HEK293 (cell line): ENCODE measurements at regions not wholly inside any gene's neighbourhood (a gene's known extent, or its start where the extent isn't known, plus 50 kb on each side); places are given as distances from the start of the nearest gene placed in this dataset.

Experiments used
- CTCF ChIP-seq: fragments of 450-650 bp; formaldehyde crosslinking; IDR thresholded peaks from 2 replicates; pipeline ENCODE4 v1.5.1; 2016; ENCODE audit warnings: missing biosample characterization, missing genetic modification characterization
- GLIS2 ChIP-seq: fragments of 450-650 bp; formaldehyde crosslinking; IDR thresholded peaks from 2 replicates; pipeline ENCODE4 v1.5.1; 2016; ENCODE audit warnings: missing biosample characterization, missing genetic modification characterization
- SP3 ChIP-seq: fragments of 450-650 bp; formaldehyde crosslinking; IDR thresholded peaks from 2 replicates; pipeline ENCODE4 v1.5.1; 2016; ENCODE audit warnings: missing biosample characterization, missing genetic modification characterization
- ZNF239 ChIP-seq: fragments of 450-650 bp; formaldehyde crosslinking; IDR thresholded peaks from 2 replicates; pipeline ENCODE4 v1.5.1; 2016; ENCODE audit warnings: missing biosample characterization, missing genetic modification characterization
- ZNF266 ChIP-seq: fragments of 450-650 bp; formaldehyde crosslinking; IDR thresholded peaks from 2 replicates; pipeline ENCODE4 v1.5.1; 2016; ENCODE audit warnings: missing biosample characterization, missing genetic modification characterization, low read depth
- ZNF423 ChIP-seq: fragments of 450-650 bp; formaldehyde crosslinking; IDR thresholded peaks from 2 replicates; pipeline ENCODE4 v1.5.1; 2016; ENCODE audit warnings: missing biosample characterization, missing genetic modification characterization
- ZNF660 ChIP-seq: fragments of 450-650 bp; IDR thresholded peaks from 2 replicates; pipeline ENCODE4 v1.5.1; 2018; ENCODE audit warnings: missing biosample characterization, mild to moderate bottlenecking, missing genetic modification characterization
- ZNF704 ChIP-seq: fragments of 450-650 bp; formaldehyde crosslinking; IDR thresholded peaks from 2 replicates; pipeline ENCODE4 v1.5.1; 2016; ENCODE audit warnings: missing biosample characterization, missing genetic modification characterization
- ZNF76 ChIP-seq: fragments of 450-650 bp; formaldehyde crosslinking; IDR thresholded peaks from 2 replicates; pipeline ENCODE4; 2016; ENCODE audit warnings: low read depth, missing biosample characterization, missing genetic modification characterization, borderline replicate concordance
- TF ChIP-seq, protein P1 (sequence below): fragments of 450-650 bp; formaldehyde crosslinking; IDR thresholded peaks from 2 replicates; pipeline ENCODE4 v1.5.1; 2016; ENCODE audit warnings: missing biosample characterization, missing genetic modification characterization
- TF ChIP-seq, protein P2 (sequence below): fragments of 450-650 bp; formaldehyde crosslinking; IDR thresholded peaks from 2 replicates; pipeline ENCODE4 v1.5.1; 2016; ENCODE audit warnings: missing biosample characterization, missing genetic modification characterization
- TF ChIP-seq, protein P3 (sequence below): fragments of 450-650 bp; formaldehyde crosslinking; IDR thresholded peaks from 2 replicates; pipeline ENCODE4 v1.5.1; 2017; ENCODE audit warnings: missing biosample characterization, missing genetic modification characterization
- TF ChIP-seq, protein P4 (sequence below): fragments of 450-650 bp; IDR thresholded peaks from 2 replicates; pipeline ENCODE4 v1.5.1; 2018; ENCODE audit warnings: missing biosample characterization, mild to moderate bottlenecking, missing genetic modification characterization
- TF ChIP-seq, protein P5 (sequence below): fragments of 450-650 bp; formaldehyde crosslinking; IDR thresholded peaks from 2 replicates; pipeline ENCODE4 v1.5.1; 2016; ENCODE audit warnings: missing biosample characterization, missing genetic modification characterization

GRCh38 chr3:144054766-144055165 is 83.1 kb downstream of the DIPK2A start:
- TF ChIP-seq GLIS2 (tag by site-specific recombination) (no peak), ZNF239 (tag by site-specific recombination) (no peak), ZNF660 (tag by site-specific recombination) (no peak), CTCF (no peak), ZNF704 (tag by site-specific recombination) (no peak), SP3 (tag by site-specific recombination) (no peak), ZNF266 (tag by site-specific recombination) (no peak), ZNF423 (tag by site-specific recombination) (no peak), ZNF76 (no peak)
- TF ChIP-seq, protein P1, sequence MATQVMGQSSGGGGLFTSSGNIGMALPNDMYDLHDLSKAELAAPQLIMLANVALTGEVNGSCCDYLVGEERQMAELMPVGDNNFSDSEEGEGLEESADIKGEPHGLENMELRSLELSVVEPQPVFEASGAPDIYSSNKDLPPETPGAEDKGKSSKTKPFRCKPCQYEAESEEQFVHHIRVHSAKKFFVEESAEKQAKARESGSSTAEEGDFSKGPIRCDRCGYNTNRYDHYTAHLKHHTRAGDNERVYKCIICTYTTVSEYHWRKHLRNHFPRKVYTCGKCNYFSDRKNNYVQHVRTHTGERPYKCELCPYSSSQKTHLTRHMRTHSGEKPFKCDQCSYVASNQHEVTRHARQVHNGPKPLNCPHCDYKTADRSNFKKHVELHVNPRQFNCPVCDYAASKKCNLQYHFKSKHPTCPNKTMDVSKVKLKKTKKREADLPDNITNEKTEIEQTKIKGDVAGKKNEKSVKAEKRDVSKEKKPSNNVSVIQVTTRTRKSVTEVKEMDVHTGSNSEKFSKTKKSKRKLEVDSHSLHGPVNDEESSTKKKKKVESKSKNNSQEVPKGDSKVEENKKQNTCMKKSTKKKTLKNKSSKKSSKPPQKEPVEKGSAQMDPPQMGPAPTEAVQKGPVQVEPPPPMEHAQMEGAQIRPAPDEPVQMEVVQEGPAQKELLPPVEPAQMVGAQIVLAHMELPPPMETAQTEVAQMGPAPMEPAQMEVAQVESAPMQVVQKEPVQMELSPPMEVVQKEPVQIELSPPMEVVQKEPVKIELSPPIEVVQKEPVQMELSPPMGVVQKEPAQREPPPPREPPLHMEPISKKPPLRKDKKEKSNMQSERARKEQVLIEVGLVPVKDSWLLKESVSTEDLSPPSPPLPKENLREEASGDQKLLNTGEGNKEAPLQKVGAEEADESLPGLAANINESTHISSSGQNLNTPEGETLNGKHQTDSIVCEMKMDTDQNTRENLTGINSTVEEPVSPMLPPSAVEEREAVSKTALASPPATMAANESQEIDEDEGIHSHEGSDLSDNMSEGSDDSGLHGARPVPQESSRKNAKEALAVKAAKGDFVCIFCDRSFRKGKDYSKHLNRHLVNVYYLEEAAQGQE (tag by site-specific recombination) = no peak
- TF ChIP-seq, protein P2, sequence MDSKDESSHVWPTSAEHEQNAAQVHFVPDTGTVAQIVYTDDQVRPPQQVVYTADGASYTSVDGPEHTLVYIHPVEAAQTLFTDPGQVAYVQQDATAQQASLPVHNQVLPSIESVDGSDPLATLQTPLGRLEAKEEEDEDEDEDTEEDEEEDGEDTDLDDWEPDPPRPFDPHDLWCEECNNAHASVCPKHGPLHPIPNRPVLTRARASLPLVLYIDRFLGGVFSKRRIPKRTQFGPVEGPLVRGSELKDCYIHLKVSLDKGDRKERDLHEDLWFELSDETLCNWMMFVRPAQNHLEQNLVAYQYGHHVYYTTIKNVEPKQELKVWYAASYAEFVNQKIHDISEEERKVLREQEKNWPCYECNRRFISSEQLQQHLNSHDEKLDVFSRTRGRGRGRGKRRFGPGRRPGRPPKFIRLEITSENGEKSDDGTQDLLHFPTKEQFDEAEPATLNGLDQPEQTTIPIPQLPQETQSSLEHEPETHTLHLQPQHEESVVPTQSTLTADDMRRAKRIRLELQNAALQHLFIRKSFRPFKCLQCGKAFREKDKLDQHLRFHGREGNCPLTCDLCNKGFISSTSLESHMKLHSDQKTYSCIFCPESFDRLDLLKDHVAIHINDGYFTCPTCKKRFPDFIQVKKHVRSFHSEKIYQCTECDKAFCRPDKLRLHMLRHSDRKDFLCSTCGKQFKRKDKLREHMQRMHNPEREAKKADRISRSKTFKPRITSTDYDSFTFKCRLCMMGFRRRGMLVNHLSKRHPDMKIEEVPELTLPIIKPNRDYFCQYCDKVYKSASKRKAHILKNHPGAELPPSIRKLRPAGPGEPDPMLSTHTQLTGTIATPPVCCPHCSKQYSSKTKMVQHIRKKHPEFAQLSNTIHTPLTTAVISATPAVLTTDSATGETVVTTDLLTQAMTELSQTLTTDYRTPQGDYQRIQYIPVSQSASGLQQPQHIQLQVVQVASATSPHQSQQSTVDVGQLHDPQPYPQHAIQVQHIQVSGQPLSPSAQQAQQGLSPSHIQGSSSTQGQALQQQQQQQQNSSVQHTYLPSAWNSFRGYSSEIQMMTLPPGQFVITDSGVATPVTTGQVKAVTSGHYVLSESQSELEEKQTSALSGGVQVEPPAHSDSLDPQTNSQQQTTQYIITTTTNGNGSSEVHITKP = no peak
- TF ChIP-seq, protein P3, sequence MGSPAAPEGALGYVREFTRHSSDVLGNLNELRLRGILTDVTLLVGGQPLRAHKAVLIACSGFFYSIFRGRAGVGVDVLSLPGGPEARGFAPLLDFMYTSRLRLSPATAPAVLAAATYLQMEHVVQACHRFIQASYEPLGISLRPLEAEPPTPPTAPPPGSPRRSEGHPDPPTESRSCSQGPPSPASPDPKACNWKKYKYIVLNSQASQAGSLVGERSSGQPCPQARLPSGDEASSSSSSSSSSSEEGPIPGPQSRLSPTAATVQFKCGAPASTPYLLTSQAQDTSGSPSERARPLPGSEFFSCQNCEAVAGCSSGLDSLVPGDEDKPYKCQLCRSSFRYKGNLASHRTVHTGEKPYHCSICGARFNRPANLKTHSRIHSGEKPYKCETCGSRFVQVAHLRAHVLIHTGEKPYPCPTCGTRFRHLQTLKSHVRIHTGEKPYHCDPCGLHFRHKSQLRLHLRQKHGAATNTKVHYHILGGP (tag by site-specific recombination) = no peak
- TF ChIP-seq, protein P4, sequence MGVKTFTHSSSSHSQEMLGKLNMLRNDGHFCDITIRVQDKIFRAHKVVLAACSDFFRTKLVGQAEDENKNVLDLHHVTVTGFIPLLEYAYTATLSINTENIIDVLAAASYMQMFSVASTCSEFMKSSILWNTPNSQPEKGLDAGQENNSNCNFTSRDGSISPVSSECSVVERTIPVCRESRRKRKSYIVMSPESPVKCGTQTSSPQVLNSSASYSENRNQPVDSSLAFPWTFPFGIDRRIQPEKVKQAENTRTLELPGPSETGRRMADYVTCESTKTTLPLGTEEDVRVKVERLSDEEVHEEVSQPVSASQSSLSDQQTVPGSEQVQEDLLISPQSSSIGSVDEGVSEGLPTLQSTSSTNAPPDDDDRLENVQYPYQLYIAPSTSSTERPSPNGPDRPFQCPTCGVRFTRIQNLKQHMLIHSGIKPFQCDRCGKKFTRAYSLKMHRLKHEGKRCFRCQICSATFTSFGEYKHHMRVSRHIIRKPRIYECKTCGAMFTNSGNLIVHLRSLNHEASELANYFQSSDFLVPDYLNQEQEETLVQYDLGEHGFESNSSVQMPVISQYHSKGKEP (tag by site-specific recombination) = no peak
- TF ChIP-seq, protein P5, sequence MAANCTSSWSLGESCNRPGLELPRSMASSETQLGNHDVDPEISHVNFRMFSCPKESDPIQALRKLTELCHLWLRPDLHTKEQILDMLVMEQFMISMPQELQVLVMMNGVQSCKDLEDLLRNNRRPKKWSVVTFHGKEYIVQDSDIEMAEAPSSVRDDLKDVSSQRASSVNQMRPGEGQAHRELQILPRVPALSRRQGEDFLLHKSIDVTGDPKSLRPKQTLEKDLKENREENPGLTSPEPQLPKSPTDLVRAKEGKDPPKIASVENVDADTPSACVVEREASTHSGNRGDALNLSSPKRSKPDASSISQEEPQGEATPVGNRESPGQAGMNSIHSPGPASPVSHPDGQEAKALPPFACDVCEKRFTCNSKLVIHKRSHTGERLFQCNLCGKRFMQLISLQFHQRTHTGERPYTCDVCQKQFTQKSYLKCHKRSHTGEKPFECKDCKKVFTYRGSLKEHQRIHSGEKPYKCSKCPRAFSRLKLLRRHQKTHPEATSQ (tag by site-specific recombination) = no peak
